ENCODE measurements at regions not wholly inside any gene's neighbourhood (a gene's known extent, or its start where the extent isn't known, plus 50 kb on each side); places are given as distances from the start of the nearest gene placed in this dataset.
"Not testable (repeated sequence)": the region's sequence is repeated elsewhere in the genome, so short reads cannot be mapped to it uniquely, and the experiment has no call there.

- no peak for DNase-seq
Observed at GRCh38 chr4:20046931-20047677, 204.6 kb upstream of the SLIT2 start.

- DNase-seq = no peak
Observed at GRCh38 chr4:20046179-20046578, 205.5 kb upstream of the SLIT2 start.

DNA sequence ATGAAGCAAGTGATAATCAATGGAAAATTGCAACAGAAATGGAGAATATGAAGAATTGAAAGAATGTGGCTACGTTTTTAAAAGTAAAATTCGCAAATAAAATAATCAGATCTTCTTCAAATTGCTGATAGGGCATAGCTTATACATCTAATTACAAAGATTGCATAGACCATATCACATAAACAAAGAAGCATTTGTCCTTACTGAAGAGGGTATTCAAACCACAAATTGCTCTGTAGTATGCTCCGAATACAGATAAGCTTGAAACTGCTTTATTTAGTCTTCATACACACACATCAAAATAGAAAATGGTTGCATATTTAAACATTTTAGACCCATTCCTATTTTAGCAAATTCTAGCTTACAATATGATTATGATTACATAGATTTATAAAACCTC is 206.7 kb upstream of the SLIT2 start:
- DNase-seq = no peak

DNA sequence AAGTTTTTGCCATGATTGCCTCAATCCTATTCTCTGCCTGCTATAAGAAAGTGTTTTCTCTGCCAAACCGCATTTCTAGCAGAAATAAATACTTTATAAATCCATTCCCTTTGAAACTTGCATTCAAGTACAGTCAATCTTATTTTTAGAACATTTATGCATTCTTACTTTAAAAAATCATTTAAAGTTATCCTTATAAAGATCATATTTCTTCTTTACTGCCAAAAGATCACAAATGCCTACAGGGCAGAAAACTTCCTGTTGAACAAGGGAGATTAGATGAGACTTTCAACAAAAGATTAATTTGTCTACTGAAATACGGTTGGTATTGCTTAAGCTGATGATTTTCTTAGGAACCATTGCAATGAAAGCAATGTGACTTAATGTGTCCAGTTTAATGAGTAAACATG is 207.2 kb upstream of the SLIT2 start:
- no peak for DNase-seq

- DNase-seq = no peak
Observed at GRCh38 chr4:20043991-20044390, 207.7 kb upstream of the SLIT2 start.

DNA sequence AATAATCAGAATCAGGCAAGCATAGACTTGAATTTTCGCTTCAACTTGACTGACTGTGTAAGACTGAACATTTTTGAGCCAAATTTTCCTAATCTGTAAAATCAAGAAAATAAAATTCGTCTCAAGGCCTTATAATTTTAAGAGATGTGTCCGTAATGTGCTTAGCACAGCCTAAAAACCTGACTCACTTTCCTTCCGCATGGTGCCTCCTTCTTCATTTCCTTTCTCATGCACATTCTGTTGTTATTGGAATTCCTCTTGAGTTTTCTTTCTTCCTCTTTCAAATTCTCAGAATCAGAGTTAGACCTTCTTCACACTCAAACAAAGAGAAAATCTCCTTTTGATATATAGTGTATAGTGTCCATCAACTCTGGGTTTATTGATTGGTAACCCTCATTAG is 208.9 kb upstream of the SLIT2 start:
- DNase-seq = no peak

GRCh38 chr4:20041839-20042407 is 209.8 kb upstream of the SLIT2 start:
- no peak for DNase-seq

GRCh38 chr4:20037745-20038144 is 214.0 kb upstream of the SLIT2 start:
- DNase-seq = no peak

DNA sequence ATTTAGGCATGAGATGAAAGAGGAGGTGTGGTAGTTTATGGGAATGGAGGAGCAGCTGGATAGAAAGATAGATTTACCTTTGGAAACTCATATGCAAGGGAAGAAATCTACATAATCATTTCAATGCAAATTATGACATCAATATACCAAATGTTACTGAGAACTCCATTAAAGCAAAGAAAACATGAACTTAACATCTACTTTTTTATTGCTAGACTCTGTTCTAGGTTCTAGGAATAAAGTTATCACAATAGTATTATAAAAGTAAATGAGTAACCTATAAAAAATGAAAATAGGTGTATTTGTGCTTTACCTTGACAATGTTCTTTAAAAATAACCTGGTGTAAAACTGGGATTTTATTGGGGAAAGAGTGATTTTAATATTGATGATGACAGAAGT is 221.6 kb upstream of the SLIT2 start:
- no peak for DNase-seq

- DNase-seq = no peak
Observed at GRCh38 chr4:20028645-20029044, 223.1 kb upstream of the SLIT2 start.

- no peak for DNase-seq
Observed at GRCh38 chr4:20026456-20026855, 225.2 kb upstream of the SLIT2 start.

DNA sequence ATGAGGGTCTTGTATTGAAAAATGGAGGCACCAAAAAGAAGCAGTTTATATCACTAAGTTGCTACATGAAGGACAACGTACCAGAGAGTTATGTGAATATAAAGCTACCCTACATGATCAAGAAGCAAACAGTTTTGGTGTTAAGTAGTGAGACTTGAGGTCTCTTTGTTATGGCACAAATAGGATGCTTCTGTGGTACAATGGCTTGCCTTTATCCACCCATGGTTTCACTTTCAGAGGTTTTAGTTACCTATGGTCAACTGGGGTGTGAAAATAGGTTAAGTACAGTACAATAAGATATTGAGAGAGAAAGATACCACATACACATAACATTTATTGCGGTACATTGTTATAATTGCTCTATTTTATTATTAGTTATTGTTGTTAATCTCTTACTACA is 229.2 kb upstream of the SLIT2 start:
- no peak for DNase-seq

GRCh38 chr4:20020056-20020455 is 231.6 kb upstream of the SLIT2 start:
- no peak for DNase-seq

DNA sequence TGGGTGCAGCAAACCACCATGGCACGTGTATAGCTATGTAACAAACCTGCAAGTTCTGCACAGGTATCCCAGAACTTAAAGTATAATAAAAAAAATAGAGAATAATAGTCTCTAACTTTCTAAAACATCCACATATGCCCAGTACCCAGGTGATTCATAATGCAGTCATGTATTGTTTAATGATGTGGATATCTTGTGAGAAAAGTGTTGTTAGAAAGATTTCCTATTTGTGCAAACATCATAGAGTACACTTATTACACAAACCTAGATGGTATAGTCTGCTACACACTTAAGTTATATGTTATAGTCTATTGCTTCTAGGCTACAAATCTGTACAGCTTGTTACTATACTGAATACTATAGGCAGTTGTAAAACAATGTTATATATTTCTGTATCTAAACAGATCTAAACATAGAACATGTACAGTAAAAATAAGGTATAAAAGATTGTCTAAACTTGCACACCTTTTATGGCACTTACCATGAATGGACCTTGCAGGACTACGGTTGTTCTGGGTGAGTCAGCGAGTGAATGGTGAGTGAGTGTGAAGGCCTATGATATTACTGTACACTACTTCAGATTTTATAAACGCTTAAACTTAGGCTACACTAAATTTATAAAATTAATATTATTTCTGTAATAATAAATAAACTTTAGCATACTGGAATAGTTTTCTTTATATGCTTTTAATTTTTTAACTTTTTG is 232.2 kb upstream of the SLIT2 start:
- no peak for DNase-seq

GRCh38 chr4:20017777-20018115 is 234.0 kb upstream of the SLIT2 start:
- no peak for DNase-seq

DNA sequence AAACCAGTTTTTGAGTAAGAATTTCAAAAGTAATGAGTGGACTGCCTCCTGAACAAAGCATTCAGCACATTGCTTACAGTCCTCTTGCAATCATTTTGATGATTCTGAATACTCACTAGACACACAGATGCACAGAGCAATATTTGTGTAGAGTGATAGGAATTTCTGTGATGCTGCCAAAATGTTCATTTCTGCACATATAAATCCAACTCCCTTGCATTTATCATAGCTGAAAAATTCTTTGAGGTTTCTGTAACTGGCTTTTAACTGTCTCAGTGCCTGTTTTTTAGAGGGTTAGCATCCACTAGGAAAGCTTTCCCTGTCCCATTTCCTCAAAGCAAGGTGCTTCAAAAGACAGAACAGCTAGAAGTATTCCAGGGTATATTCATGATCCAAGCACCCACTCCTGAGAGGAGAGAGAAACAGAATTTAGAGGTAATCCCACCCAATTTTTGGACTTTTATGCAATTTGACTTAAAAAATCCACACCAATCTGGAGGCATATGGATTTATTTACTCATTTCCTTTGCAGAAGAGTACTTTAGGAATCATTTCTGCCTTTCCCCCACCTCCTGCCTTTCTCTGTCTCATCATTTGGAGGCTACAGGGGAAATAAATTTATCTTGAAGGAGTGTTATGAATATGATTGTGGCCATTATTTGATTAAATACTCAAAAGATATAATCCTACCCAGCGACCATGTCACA is 234.5 kb upstream of the SLIT2 start:
- DNase-seq = no peak

DNA sequence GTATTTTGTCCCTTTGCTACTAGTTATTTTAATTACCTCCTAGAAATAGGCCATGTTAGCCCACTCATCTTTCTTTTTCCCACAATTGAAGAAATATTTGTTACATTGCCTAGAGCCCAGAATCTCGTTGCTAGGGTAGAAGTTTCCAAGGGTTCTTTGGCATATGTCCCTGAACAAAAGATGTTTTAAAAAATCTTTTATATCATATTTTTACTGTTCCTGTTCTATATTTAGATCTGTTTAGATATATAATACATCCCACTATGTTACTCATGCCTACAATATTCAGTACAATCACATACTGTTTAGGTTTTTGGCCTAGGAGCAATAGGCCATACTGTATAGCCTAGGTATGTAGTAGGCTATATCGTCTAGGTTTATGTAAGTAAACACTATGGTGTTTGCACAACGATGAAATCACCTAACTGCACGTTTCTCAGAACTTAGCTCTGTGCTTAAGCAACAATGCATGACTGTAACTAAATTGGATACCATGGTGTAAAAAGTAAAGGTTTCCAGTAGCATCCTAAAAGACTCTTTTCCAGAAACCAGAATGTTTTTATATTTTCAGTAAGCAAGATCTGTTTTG is 236.0 kb upstream of the SLIT2 start:
- DNase-seq = no peak

- DNase-seq = not testable (repeated sequence)
Observed at GRCh38 chr4:20003836-20004558, 247.7 kb upstream of the SLIT2 start.

DNA sequence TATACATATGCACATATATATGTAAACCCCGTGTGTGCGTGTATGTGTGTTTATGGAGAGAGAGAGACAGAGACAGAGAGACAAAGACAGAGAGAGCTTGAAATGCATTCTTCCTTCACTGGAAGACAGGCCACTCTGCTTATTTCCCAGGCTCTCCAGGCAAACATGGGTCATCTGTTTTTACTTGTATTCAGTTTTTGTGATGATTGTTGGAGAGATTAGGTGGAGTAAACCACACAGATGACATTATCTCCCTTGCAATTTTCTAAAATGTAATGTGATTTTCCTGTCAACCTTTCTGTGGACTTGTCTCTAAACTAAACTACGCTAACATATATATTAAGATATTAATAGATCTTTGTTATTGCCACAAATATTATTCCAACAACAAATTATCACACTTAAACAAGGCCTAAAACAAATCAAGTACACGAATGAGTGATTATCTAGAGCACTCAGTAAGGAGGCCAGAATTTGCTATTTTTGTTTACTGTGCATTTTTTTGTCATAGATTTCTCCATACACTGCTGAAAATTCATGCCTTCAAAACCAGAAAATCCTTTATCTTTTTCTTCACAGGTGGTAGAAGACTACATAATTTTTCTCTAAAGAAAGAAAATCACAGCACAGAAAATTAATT is 251.8 kb upstream of the SLIT2 start:
- DNase-seq = no peak

- no peak for DNase-seq
Observed at GRCh38 chr4:19999276-19999675, 252.4 kb upstream of the SLIT2 start.

DNA sequence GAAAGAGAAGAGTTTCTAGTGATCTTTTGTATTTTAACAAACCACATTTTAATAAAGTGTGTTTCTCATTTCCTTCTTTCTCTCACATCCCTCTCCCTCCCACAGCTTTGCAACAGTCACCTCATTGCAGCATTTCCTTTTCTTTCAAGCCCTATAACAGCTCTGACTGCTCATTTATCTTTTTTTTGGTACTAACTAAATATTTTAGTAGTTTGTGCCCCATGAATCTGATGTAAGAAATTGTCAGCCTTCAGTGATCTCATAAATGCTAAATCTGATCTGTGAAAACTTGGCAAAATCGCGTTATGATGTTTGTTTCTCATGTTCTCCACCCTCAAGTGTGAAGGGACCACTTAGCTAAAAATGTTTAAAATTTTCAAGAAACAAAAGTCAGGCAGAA is 258.5 kb upstream of the SLIT2 start:
- no peak for DNase-seq

GRCh38 chr4:19992471-19993093 is 259.1 kb upstream of the SLIT2 start:
- no peak for DNase-seq
